IPS-NIHi7 (cell line): ENCODE measurements at regions not wholly inside any gene's neighbourhood (a gene's known extent, or its start where the extent isn't known, plus 50 kb on each side); places are given as distances from the start of the nearest gene placed in this dataset.

Source experiments
- DNase-seq: peaks from one replicate; pipeline ENCODE4 v3.0.0; 2012; ENCODE audit warnings: mixed read lengths; ENCODE audit errors: extremely low spot score

DNA sequence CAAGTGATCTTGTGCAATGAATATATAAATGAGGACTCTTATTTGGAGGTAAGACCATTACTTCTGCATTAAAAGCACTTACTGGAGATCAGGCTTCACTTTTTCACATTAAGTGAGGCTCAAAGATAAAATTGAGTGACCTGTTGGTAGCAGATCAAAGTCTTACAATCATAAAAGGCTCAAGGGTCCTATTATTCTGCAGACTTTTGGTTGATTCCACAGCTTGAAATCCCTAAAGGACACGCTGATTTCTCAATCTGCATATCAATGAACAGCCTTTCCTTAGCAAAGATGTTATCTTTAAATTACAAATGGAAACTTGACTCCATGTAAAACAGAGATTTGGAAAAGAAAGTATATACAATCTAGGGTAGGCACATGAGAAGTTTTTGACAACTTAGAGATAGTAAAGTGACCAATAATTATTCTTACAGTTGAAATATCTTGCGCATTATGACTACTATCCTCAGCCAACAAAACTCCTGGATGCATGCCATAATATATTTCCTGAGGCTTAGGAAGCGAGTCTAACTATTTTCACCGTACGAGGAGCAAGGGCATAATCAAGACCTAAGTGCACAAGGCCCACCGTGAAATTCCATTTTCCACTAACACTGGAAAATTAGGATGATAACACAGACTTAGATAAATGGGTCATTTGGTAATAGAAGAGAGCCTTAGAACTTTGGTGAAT is 640.7 kb downstream of the LIG4 start:
- DNase-seq: no peak

DNA sequence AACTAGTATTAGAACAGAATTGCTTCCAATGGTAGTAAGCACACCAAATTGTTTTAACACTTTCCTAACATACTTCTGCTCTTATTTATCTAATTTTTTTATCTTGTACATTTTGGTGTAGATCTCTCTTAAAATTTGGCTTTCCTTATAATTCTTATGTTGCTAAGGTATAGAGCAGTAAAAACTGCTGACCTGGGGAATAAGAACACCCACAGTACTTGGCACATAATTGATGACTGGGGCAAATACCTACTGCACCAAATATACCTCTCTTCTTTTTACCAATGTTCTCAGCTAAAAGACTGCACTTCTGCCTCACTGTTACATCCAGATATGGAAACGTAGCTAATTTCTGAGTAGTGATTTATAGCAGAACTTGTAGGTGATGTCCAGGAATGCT is 642.2 kb downstream of the LIG4 start:
- DNase-seq: no peak

DNA sequence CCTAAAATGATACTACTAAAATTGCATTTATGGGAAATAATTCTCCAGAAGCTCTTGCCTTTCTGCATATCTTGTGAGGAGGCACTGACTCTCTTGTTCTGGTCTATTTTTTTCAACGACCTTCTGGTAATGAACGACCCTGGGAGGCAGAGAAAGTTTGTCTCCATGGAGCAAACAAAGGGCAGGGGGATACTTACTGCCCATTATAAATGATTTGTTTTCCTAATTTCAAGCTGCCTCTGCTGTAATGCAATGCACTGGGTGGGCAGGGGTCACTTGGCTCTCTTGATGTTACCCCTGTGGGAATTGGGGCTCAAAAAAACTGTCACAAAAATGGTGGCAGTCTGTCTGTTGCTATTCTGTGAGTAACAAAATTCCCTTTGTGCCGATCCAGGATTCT is 643.2 kb downstream of the LIG4 start:
- DNase-seq: no peak

DNA sequence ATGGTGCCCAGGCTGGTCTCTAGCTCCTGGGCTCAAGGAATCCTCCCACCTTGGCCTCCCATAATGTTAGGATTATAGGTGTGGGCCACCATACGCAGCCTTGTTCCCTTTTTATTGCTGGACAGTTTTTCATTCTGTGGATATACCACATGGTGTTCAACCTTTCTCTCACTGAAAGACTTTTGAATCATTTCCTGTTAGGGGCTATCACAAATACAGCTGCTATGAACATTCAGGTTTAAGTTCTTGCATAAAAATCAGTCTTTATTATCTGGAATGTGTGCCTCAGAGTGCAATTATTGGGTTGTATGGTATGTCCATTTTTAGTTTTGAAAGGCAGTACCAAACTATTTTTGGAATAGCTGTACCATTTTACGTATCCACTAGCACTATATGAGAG is 647.2 kb downstream of the LIG4 start:
- DNase-seq: no peak

DNA sequence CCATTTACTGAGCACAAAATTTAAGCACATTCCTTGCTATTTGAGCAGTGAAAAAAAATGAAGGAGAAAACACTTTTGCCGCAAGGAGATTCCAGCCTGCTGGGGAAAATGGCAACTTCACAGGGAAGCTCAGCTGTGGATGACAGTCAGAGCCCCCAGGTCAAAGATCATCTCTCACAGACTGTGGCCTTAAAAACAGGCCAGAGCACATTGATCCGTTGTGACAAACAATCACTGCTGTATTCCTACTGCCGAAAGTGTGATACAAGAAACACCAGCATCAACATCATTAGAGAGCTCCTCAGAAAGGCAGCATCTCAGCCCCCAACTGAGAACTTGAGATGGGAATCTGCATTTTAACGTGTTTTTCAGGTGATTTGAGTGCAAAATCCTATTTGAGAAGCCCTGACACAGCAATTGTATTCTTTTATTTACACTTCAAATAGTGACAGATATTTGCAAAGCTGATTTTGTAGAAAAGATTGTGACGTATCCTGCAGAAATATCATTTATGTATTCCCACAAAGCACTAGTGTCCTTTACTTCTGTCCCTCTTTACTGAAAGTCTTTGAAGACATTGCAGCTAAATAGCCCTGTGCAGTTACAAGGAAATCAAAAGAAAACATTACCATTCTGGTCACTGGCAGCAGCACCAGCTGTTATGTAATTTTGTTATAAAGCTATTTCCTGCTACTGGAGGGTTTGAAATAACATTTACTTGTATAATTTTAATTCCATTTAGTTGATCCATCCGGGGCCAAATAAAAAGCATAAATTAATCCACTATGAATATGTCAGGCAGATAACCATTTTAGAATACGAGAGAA is 652.0 kb downstream of the LIG4 start:
- no peak for DNase-seq

DNA sequence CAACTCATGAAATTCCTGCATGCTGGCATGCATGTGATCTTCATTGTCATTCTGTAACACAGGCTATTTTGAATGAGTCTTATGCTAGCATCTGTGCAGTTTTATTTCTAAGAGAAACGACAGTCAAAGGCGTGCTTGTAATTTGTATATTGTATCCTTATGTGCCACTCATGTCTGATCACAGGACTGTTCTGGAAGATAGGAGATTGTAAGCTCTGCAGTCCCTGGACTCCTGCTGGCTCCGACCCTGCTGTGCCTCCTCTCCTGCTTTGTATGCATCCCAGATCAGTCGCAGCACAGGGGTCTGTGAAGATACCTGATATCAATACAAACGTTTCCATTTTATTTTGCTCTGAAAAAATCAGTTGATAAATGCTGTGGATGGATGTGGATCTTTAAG is 653.1 kb downstream of the LIG4 start:
- no peak for DNase-seq

DNA sequence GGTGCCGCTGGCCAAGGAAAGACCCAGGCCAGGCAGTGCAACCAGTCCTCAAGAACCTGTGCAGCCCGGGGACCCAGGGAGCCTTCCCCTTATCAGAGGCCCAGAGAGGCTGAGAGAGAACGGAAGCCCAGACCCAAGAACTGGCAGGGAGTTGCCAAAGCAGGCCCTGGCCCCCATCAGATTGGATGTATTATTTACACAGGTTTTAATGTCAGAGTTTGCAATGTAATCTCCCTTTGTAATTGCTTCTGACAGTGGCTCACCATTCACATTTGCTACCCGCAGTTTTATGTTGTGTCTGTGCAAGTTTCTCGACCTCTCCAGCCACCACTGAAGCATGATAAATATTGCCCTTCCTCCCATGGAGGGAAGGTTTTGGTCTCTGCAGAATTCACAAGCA is 660.9 kb downstream of the LIG4 start:
- DNase-seq: no peak

DNA sequence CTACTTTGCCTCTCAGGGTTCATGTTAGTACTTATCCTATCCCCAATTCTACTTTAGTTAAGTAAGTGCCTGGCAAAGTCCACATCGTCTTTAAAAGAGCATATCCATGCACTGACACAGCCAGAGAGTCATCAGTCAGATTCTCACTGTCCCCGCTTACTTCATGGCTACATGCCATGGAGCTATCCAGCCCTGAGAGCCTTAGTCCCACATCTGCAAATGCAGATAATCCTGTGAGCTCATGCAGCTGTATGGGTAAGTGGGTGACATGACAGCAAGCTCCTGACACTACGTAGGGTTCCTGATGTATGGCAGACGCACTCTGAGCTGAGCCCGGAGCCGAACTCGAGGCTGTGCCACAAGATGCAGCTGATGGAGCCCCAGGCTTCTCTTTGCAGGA is 661.5 kb downstream of the LIG4 start:
- DNase-seq: no peak

DNA sequence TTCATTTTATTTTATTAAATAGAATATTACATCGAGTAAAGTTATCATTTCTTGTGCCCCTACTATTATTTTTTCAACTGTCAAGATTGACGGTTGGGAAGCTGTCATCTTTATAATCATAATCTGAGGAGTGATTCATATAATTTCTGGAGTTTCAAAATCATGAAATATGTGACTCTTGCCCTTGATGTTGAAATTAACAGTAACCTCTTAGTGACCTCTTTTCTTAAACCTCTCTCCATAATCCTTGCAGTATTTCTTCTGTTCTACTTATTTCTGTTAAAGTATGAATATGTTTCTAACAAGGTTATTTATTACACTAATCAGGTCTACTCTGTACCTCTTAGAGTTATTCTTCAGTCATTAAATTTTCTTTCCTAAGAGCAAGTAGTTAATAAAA is 663.8 kb downstream of the LIG4 start:
- DNase-seq: no peak

DNA sequence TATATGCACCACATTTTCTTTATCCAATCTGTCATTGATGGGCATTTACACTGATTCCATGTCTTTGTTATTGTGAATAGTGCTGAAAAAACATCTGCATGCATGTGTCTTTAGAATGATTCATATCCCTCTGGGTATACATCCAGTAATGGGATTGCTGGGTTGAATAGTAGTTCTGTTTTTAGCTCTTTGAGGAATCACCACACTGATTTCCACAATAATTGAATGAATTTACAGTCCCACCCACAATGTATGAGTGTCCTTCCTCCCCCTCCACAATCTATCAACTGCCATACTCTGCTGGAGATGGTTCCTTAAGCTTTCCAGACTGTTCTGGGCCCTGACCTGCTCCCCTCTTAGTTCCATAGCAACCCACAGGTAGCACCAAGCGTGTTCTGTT is 667.0 kb downstream of the LIG4 start:
- no peak for DNase-seq

DNA sequence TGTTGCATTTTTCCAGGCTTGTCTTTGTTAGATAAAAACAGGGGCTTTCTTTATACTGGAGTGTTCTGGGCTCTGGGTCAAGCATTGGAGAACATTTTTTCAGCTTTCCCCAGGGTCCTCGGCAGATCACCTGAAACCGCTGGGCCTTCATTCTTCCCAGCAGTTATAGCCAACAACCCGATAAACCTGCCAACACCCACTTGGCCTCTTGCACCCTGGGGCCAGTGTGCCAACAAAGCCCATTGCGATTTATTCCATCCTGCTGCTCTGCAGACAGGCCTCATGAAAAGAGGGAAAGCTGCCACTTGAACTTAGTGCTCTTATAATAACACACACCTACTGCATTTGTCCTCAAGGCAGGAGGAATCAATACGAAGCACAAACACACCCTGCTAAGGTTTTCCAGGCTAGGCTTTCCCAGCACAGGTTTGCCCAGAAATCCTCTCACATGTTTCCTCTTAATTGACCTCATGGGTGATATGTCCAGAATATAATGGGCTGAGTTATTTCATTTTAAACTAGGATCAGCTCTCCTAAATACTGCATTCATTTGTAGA is 669.3 kb downstream of the LIG4 start:
- DNase-seq: no peak

DNA sequence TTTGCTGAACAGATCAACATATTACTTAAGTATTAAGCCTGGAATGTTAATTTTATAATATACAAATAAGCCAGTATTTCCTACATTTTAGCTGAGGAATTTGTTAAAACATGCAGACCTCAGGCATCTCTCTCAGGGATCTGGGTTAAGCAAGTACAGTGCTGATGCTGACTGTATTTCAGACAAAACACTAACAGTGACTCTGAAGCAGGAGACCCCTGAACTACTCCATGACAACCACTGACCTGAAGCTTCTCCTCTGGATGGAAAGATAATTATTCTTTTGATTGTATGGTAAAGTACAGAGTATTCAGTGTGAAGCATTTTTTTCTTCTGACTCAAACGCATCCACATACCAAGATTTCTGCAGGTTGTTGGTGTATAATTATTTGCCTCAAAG is 680.8 kb downstream of the LIG4 start:
- DNase-seq: no peak

DNA sequence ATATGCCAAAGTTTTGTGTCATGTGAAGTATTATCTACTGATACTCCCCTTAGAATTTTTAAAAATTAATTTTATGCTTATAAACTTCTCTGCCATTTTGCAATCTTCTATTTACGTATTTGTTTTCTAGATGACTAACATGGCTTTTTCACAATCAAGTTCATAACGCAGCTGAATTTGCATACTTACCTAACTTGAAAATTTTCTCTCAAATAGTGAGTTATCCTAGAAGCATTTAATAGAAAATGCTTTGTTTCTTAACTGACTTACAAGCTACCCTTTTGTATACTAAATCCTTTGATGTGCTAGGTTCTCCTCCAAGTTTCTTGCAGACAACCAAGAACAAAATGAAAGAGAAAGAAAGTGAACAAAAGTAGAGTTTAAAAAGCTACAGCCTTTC is 683.5 kb downstream of the LIG4 start:
- no peak for DNase-seq

DNA sequence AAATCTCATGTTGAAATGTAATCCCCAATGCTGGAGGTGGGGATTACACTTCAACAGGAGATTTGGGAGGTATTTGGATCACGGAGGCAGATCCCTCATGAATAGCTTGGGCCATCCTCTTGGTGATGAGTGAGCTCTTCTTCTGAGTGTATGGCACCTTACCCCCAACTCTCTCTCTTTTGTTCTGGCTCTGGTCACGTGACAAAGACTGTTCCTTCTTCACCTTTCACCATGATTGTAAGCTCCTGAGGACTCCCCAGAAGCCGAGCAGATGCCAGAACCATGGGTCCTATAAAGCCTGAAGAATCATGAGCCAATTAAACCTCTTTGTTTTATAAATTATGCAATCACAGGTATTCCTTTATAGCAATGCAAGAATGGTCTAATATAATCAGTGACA is 684.2 kb downstream of the LIG4 start:
- no peak for DNase-seq

DNA sequence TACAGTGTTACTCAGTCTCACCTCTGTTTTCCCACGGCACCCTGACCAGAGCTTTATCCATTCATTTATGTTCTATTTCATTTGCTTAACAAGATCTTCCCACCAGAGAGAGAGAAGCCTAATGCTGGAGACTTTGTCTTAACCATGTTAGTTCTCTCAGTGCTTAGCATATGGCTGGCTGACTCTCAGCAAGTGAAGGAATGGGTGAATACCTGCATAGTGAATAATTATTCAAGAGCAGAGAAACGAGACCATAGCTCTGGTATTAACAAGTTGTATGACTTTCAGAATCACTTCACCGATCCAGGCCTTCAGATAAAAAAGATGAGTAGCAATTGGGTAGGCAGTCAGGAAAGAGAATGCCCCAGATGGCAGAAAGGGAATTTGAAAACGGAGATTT is 686.3 kb downstream of the LIG4 start:
- no peak for DNase-seq

DNA sequence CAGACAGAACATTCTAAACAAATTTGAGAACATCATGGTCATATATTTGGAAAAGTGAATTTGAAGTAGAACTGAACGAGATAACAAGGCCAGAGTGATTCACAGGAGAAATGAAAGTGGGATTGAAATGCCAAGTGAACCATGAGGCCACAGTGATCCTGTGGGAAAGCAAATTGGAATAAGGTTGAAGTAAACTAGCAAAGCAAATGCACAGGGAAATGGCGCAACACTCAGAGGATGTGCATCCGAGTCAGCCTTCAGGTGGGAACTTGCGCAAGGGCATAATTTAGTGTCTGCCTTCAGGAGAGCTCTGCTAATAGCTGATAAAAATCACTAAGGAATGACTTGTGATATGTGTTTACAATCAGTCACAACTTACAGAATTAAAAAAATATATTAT is 696.6 kb downstream of the LIG4 start:
- no peak for DNase-seq

DNA sequence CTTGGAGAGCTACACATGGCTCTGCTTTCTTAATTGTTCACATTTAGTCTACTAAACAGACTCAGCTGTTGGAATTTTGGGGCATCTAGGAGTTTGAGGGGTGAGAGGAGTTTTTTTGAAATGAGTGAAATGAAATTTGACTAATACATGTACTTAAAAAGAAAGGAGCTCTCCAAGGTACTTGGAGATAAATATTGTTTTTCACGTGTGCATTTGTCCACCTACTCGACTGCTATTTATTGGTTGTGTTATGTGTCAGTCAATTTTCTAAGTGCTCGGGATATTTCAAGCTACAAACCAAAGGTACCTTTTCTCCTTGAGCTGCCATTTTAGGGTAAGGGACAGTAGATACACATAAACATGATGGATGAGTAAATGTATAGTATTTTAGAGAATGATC is 697.0 kb downstream of the LIG4 start:
- DNase-seq: no peak

DNA sequence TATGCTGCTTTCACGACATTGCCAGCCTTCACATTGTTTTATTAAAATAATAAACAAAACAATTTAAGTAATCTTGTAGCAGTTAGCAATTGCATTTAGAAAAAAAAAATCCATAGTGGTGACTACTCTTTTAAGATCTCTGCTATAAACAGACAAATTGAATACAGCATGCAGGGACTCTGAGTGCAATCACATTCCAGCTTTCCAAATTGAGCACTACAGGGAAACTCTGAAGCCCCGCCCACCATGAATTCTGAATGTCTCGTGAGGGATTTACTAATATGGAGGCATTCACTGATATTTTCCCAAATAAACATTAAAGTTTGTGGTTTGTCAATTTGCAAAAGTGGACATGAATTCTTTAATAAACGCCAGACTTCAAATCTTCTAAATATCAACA is 698.8 kb downstream of the LIG4 start:
- DNase-seq: no peak

DNA sequence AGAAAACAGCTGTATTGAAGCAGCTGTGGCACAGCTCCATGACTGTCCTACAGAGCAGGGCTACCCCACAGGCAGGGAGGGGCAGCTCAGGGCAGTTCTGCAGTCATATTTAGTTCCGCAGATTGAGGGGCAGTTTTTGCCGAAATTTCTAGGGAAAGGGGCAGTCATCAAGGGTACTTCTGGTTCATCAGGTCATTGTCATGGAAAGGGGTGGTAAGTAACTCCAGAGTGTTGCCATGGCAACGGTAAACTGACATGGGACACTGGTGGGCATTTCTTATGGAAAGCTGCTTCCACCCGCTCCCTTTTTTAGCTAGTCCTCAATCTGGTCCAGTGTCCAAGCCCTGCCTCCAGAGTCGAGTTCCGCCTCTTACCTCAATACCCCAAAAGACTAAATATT is 702.8 kb downstream of the LIG4 start:
- DNase-seq: no peak

DNA sequence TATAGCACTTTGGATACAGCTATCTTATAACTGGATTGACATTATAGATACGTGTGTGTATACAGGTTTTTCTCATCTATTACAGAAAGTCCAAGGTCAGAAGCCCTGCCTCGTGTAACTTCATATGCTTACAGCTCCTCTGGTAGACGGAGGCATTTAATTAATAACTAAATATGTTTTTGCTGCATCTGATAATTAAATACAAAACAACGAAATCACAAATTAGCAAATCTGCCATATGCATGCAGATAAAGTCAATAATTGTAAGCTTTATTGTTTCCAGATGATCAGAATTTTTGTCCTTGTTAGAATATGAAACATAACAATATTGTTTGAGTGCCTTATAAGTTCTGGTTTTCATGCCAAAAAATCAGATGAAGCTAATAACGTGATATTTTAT is 717.7 kb downstream of the LIG4 start:
- DNase-seq: no peak

DNA sequence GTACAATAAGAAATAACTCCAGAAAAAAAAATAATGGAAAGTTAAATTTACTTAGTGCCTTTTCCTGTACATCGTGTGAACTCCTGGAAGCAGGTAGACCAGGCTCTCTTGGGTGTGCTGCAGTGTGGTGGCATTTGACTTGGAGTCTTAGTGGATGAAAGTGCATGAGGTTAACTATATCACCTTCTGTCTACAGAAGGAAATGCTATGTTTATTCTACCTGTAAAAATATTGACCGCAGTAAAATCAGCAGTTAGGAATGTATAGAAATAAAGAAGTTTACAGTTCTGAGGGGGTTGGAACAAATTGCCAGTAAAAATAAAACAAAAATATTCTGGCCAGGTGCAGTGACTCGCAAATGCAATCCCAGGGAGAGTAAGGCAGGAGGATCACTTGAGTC is 722.1 kb downstream of the LIG4 start:
- DNase-seq: no peak

DNA sequence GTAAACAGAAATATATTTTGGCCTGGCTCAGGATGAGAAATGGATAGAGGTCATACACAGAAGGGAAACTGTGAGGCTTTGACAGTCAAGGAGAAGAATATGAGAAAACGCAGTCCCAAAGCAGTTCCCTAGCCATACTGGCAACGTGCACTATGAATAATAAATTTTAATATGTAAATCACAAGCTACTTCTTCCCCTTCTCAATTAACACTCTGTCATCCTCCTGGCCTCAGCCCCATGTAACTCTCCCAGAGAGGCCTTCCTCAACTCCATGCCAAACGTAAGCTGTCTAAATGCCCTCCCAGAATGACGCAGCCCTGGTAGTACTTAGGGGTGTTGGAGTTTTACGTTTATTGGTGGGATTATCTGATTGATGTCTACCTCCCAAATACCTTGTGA is 732.6 kb downstream of the LIG4 start:
- no peak for DNase-seq

DNA sequence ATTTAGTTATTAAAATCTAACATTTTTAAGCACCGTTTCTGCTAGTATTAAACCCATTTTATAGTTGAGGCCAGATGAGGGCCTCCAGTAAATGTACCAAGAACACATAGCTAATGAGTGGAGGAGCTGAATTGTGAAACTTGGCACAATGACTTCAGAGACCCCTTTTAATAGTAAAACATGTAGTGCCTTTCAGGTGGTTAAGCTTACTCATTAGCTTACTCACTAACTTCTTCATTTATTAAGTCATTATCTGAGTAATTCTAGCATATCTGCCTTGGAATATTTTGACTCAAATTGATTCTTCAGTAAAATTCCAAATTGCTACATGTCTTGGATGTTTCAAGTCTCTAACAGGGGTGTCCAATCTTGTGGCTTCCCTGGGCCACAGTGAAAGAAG is 735.2 kb downstream of the LIG4 start:
- DNase-seq: no peak
